Activated effector memory CD4-positive, alpha-beta T cell treated with Interleukin-2 at 50 U/mL for 16 hours (primary cell): ENCODE measurements at regions not wholly inside any gene's neighbourhood (a gene's known extent, or its start where the extent isn't known, plus 50 kb on each side); places are given as distances from the start of the nearest gene placed in this dataset.

ENCODE experiments used
- DNase-seq: peaks from one replicate; pipeline ENCODE4 v3.0.0-alpha.2; 2020

DNA sequence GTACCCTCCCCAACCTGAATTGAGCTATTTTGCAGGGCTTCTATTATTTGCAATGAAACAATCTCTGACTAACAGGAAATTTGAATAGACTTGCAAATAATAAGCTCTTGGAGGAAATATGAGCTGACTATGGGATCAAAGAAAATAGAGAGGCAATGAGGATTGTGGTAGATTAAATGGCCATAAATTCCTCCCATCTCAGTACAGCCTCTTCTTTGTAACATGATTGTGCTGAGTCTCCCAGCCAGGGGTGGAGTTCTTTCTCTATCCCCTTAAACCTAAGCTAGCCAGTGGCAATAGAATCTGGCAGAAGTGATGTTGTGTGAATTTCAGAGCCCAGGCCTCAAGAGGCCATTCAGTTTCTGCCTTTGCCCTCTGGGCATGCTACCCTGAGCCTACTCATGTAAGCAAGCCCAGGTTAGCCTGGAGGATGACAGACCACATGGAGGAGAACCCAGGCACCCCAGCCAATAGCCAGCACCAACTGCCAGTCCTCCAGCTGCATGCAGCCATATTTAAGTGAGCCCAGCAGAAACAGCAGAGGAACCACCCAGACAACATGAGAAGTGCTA is 86.8 kb upstream of the TP53I11 start:
- DNase-seq: no peak

DNA sequence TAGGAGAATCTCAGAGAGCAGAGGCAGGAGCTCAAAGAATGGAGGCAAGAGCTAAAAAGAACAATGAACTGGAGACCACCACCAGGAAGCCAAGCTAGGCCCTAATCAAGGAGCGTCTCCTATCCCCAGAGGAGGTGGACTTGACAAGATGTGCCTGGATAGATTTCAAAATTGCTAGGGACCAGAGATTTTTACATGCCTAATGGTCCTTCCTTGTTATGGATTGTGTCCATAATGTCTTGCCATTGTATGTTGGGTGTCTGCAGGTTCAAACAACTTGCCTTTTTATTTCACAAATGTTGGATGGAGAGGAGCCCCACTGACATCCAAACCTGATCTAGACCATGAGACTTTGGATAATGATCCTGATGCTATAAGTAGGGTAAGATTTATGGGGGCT is 88.2 kb upstream of the TP53I11 start:
- no peak for DNase-seq

DNA sequence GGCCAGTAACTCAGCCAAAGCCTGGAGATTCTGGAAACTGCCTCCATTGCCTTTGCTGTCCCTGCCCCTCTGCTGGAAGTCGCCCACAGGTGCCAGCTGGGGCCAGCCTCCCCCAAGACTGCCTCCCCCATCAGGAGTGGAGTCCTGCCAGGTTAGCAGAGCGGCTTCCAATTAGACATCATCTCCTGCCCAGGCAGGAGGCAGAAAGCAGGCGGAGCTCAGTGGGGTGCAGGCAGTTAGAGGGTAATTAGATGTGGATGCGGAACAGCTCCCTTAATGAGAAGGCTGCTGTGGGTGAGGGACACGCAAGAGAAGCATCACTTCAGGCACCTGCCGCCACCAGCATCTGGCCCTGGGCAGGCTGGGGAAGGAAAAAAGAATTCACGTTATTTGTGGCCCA is 90.9 kb upstream of the TP53I11 start:
- no peak for DNase-seq

DNA sequence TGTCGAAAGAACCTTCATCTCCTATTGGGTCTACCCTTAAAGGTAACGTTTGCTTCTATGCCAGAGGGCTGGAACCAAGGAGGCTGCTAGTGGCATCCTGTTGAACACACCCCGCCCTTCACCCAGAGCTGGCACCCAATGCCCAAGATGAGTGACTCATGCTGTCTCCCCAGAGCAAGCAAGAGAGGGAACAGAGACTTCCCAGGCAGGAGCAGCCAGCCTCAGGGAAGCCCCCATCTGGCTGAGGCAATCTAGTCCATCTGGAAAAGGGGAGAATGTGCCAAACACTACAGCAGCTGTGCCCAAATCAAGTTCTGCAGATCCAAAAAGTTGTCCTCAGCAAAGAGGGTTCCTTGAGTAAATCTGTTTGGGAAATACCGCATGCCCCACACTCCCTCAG is 91.9 kb upstream of the TP53I11 start:
- no peak for DNase-seq

DNA sequence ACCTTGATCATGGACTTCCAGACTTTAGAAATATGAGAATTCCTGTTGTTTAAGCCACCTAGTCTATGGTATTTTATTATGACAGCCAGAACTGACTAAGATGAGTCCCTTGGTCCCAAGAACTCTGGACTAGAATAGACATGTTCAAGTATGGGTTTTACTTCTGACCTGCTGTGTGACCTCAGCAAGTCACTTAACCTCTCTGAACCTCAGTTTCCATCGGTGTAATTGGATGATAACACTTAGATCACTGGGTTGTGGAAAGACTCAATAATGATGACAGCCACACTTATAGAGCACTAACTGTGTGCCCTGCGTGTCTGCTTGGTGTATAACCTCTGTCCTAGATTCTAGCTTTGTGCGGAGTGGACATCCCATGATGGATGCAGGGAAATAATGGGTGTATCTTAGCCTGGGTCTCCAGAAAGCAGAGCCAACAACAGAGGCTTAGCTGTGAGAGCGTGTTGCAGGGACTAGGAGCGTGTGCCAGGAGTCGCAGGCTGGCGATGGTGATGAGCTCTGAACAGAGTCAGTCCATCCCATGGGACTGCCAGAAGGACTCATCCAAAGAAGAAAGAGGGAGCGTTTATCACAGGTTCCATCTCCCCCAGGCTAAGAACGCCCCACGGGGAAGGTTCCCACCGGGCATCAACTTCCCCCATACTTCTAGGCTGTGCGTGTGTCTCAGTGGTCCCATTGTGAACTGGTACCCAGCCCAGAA is 93.2 kb upstream of the TP53I11 start:
- DNase-seq: no peak

DNA sequence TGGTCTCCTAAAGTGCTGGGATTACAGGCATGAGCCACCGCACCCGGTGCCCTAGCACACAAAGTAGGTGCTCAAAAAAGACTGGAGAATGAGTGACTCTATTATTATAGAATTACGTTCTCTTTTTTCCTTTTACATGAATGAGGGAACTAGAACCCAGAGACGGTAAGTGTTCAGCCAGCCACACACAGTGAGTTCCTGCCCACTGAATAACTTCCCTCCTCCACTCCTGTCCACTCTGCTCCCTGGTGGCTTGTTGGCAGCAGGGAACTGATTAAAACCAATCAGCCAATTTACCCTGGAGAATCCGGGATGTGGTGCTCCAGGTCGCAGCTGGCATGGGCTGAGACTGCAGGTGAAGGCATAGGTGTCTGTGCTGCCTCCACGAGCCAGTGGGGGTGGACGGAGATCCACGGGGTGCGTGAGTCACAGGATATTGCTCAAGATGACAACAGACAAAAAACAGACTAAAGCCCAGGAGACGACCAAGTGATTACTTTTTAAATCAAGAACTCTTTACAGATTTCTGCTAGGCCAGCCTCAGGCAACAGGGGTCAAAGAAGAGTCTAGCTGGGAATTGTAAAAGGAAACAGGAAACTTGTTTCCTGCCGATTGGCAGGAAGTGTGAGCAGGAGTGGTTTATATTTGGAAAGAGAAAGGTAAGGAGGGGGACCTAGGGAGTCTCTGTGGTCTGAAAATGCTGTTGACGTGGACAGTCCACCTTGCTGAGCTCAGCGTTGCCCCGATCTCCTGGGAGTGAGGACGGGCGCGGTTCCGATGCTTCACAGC is 95.2 kb upstream of the TP53I11 start:
- no peak for DNase-seq

DNA sequence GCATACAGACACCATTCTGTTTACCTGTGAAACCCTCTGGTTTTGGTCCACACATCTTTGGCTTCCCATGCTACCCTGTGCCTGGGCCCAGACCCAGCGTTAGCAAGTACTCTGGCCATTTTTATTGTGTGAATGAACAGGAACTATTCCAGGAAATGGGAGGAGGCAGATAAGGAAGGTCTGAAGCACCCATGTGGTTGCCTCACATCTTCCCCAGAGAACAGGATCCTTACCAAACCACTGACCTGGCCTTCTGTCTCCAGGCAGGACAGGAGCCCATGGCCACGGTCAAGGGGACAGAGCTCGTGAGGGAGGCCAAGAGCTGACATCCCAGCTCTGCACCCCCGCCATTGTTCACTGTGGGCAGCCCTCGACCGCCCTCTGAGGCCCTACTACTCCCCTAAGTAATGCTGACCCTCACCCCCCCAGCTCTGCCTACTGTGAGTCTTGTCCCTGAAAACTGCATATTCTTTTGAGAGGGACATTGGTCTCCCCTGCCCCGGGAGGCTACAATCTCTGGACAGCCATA is 97.7 kb upstream of the TP53I11 start:
- DNase-seq: no peak

DNA sequence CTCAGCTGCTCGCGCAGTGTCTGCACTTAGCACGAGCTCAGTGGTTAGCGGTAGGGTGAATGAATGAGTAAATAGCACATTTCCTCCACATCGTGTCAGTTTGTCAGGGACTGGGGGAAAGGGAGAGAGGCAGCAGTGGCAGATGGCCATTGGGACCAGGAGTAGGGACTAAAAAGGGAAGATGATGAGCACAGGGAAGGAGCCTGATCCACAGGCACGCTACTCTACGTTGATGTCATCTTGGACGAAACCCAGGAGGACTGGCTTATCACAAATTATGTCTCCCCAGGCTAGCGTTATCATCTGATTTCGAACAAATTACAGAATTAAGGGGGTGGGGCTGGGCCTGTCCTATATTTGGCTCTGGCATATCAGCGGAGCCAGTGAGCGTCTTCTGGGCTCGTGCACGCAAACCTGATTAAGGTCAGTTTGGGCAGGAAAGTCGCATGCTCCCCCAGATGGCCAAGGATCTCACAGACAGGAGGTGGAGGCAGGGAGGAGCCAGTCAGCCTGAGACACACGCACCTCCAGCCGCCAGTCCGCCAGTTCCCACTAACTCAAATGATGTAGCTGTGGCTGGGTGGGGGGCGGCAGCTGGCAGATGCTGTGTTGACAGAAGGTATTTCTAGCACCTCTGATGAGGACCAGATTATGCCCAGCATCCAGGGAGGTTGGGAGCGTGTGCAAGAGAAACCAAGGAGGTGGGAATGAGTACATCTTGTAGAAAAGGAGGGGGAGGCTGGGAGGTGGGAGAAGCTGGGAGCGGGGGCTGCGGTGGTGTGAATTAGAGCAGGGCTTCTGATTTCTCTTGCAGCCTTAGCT is 97.4 kb upstream of the PRDM11 start:
- DNase-seq: no peak

DNA sequence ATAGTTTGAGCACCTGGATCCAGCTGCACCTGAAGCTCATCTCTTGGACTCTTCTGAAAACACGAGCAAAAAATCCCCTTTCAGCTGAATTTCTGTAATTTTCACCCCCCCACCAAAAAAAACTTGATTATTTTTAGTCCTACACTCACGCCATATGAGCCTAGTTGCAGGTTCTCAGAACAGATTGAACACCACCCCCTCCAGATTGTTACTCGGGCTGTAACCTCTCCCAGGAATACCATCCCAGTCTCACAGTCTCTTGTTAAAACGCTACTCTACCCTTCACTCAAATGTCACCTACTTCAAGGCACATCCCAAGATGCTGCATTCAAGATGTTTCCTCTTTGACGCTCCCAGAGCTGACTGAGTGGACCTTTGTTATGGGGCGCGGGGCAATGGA is 96.3 kb upstream of the PRDM11 start:
- no peak for DNase-seq

DNA sequence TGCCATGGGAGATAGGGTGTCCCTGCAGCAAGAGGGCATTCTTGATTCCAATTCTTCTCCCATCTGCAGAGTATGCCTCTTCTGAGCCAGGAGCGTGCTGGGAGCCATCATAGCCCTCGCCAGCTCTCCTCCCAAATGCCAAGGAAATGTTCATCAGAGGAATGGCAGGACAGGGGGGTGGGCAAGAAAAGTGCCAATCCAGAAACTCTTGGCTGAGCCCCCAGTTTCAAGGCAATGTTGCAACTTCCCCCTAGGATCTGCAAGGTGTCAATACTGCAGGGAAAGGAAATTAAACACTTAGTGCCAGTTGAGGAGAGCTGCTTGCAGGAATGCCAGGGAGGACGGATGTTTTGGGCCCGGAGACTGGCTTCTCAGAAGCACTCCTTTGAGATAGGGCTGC is 94.8 kb upstream of the PRDM11 start:
- DNase-seq: no peak

DNA sequence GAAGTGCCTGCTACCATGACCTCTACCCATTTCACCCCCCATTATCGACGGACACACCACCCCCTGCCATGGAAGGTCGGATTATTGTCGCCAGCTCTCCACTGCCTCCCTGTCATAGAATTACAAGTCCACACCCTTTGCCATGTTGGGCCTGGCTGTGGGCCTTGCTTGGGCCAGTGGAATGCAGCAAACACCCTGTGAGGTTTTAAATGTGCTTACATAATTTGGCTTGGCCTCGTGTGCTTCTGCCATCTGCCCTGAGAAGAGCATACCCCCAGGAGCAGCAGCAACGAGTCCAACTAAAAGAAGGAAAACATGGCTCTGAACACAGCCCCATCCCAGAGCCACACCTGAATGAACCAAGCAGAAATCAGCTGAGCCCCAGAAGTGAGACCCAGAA is 94.1 kb upstream of the PRDM11 start:
- no peak for DNase-seq

DNA sequence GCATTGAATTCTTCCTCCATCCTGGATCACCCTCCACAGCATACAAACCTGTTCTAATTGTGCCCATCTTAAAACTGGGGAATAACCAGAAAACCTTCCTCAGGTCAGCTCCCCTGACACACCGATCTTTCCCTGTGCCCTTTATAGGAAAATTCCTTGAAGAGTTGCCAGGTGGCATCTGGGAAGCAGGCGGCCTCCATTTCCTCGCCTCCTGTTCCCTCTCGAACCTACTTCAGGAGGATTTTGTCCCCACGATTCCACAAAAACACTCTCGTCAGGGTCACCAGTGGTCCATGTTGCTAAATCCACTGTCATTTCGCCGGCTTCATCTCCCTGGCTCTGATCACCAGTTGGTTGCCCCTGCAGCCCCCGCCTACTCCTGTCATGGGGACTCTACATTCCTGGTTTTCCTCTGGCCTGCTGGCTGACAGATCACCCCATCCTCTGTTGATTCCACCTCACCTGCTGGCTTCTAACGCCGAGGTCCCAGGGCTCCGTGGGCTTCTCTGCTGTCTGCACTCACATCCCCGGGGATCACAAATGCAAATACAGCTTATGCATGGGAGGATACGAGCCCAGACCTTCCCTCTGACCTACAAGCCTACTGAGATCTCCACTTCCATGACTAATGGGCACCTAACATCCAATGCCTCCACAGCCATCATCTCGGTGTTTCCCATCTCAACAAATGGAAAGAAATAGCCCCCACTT is 92.5 kb upstream of the PRDM11 start:
- DNase-seq: no peak

DNA sequence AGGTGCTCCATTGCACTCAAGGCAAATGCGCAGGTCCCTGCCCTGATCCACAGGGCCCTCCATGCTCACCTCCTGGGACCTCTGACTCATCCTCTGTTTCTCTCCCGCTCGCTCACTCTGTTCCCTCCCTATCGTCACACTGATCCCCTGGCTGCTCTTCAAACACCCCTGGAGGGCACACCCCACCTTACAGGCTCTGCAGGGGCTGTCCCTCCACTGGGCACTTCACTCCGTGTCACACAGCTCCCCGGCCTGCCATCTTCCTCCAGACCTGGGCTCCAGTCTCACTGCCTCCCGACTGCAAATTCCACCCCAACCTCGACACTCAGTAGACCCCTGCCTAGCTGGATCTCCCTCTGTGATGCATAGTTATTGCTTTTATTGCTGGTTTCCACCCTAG is 91.5 kb upstream of the PRDM11 start:
- DNase-seq: no peak

DNA sequence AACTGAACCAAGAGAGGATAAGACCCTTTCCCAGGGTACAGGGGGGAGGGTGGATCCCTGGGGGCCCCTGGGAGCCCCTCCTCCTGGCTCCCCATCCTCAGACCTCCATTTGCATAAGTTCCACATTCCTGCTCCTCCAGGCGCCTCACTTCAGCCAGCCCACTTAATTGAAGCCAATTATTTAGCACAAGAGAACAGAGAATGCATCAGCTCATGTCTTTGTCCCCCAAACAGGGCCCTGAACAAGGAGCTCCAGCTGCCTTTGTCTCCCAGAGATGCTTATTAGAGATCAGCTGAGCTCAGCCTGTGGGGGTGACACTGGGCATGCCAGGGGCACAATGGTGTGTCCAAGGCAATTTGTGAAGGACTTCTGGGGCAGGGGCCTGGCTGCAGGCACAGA is 89.9 kb upstream of the PRDM11 start:
- no peak for DNase-seq

DNA sequence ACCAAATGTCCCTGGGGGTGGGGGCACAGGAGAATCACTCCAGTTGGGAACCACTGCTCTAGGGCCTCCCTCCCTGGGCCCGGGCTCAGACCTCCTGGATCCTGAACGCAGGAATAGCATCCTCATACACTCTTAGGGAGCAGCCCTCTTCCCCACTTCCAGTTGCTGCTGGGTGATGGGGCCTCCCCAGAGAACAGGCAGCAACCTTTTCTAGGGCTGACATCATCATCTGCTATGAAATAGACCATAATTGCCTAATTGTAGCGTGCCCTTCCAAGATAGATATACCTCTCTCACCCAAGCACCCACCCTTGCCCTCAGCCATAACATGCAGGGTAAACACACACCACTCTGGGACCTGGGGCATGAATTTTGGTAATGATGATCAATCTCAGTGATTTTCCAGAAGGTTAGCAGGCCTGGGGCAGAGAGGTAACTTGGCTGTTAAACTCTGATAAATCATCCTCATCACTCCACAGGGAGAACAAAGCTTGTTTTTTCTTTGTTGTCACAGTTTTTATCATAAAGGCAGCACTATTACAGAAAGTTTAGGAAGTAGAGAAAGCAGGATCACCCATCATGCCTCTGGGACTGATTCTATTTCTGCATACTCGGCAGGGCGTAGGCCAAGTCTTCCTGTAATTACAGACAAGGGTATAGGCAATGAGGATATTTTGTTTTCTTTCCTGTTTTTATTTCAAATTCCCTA is 88.3 kb upstream of the PRDM11 start:
- DNase-seq: no peak

DNA sequence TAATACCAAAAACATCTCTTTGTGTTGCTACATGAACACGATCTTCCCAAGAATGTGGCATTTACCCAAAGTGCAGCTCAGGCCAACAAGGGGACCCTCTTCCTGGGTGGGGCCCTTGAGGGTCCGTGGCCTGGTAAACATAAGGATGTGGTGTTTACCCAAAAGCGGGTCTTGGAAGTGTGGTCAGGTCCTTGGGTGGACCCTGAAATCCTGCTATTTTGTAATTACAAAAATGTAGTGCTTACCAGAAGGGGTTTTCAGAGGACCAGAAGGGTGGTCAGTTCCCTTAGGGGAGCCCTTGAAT is 87.8 kb upstream of the PRDM11 start:
- DNase-seq: no peak

DNA sequence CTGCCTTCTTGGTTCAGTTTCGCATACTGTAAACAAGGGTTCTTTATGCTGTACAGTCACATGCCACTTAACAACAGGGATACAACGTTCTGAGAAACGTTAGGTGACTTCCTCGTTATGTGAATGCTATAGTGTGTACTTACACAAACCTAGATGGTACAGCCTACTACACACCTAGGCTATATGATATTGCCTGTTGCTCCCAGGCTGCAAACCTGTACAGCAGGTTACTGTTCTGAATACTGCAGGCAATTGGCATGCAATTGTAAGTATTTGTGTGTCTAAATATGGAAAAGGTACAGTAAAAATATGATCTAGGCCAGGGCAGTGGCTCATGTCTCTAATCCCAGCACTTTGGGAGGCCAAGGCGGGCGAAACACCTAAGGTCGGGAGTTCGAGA is 85.7 kb upstream of the PRDM11 start:
- DNase-seq: no peak

DNA sequence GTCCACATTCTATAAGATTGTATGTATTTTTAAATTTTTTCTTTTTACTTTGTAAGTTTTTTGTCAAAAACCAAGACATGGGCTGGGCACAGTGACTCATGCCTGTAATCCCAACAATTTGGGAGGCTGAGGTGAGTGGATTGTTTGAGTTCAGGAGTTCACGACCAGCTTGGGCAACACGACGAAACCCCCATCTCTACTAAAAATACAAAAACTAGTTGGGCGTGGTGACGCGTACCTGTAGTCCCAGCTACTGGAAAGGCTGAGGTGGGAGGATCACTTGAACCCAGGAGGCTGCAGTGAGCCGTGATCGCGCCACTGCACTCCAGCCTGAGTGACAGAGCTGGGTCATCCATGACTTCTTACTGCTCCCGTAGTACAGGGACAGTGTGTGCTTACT is 84.8 kb upstream of the PRDM11 start:
- no peak for DNase-seq

DNA sequence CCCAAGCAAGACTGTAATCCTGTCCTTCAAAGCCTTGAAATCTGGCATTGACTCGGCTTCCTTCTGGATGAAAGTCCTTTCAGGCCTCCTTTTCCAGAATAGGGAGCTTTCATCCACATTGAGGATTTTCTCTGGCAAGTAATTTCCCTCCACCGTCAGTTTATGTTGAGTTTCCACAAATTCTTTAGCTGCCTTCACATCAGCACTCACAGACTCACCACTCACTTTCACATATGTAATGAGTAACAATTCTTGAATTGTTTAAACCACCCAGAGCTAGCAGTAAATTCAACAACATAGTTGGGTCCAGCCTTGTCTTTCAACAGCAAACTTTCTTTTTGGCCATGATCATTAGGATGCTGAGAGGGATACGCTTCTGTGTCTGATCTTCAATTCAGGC is 84.3 kb upstream of the PRDM11 start:
- DNase-seq: no peak

DNA sequence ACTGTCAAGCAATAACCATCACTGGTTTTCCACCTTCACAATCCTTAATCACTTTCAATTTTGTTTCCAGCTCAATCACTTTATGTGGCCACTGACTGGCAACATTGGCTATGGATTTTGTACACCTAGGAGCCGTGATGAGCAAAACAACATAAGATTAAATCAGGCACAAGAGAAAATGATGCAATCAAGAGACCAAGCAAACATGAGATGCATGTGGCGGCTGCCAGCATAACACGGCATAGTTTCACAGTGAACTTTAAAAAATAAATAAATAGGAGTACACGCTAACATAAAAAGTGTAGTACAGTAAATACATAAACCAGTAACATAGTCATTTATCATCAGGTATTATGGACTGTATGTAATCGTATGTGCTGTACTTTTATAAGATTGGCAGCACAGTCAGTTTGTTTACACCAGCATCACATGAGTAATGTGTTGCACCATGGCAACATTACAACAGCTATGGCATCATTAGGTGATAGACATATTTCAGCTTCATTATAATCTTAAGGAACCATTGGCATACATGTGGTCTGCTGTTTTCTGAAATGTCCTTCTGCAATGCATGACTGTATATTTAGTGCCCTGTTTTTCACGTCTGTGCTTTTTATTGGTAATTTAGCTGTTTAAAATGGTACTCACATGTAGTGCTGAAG is 83.3 kb upstream of the PRDM11 start:
- DNase-seq: no peak

DNA sequence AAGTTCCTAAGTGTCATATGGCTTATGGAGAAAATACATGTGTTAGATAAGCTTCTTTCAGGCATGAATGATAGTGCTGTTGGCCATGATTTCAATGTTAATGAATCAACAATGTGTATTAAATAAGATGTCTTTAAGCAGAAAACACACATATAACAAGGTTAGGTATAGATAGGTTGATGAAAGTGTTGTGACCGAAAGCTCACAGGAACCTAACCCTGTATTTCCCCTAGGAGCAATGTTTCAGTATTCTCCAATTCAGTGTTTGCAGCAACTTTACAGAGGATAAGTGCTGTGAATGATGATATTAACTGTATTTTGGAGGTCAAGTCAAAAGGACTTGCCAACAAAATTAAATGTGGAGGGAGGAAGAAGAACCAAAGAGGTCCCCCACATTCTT is 82.8 kb upstream of the PRDM11 start:
- DNase-seq: no peak

DNA sequence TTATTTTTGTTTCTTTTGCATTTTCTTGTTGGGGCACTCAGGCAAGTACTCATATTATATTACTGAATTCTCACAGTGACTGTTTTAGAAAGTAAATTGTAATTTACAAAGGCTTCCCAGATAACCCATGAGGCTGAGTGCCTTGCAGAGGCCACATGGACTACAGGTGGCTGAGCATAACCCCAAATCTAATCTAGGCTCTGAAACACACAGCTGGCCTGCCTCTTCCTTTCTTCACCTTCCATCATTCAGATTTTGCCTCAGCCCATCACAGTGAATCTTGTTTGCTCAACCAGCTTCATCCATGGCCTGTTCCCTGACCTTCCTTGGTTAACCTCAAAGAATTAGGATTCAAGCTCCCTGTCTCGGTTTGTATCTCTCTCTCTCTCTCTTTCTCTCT is 78.5 kb upstream of the PRDM11 start:
- DNase-seq: no peak
